Sigmoid colon (tissue), 6 donors: ENCODE measurements at regions not wholly inside any gene's neighbourhood (a gene's known extent, or its start where the extent isn't known, plus 50 kb on each side); places are given as distances from the start of the nearest gene placed in this dataset.

Source experiments
- DNase-seq: peaks from one replicate; pipeline ENCODE4 v3.0.0-alpha.2; 2019
- H3K27ac ChIP-seq, 4 donors: fragments of 200-600 bp; sonication (generic); one replicate each; pipeline ENCODE4 v1.5.1; 2016 to 2019; ENCODE audit warnings: mild to moderate bottlenecking in 1 of 4
- H3K27me3 ChIP-seq, 3 donors: fragments of 200-600 bp; sonication (generic); one replicate each; pipeline ENCODE4 v1.5.1; 2019; ENCODE audit warnings: mild to moderate bottlenecking in 1 of 3
- H3K36me3 ChIP-seq, 4 donors: fragments of 200-600 bp; sonication (generic); one replicate each; pipeline ENCODE4 v1.5.1; 2016 to 2019
- H3K4me1 ChIP-seq, 4 donors: fragments of 200-600 bp; sonication (generic); one replicate each; pipeline ENCODE4 v1.5.1; 2017 to 2019
- H3K4me3 ChIP-seq, 4 donors: fragments of 200-600 bp; sonication (generic); one replicate each; pipeline ENCODE4 v1.5.1; 2017 to 2019; ENCODE audit warnings: mild to moderate bottlenecking in 2 of 4, moderate library complexity in 1 of 4
- H3K9me3 ChIP-seq, 4 donors: fragments of 200-600 bp in 3 of 4; sonication (generic) in 3 of 4; one replicate each; pipeline versions ENCODE4 v1.5.1 to v1.6.1; 2013 to 2019
- EP300 ChIP-seq, 4 donors: sonication (generic); formaldehyde crosslinking; IDR thresholded peaks; one replicate each; pipeline ENCODE4 v1.6.1; 2017; ENCODE audit warnings: antibody characterized with exemption in 4 of 4
- POLR2A ChIP-seq, 2 donors: fragments of 450-650 bp; IDR thresholded peaks; one replicate each; pipeline ENCODE4 v1.6.1; 2016; ENCODE audit warnings: antibody characterized with exemption in 2 of 2, mild to moderate bottlenecking in 2 of 2, moderate library complexity in 2 of 2
- POLR2AphosphoS5 ChIP-seq, 4 donors: sonication (generic); formaldehyde crosslinking; IDR thresholded peaks; one replicate each; pipeline ENCODE4 v1.6.1; 2017; ENCODE audit warnings: antibody characterized with exemption in 4 of 4
- WGBS, 2 donors: extraction: QIAGEN DNeasy Blood & Tissue Kit; methylation state at CpG; one replicate each; pipeline ENCODE4 v1.1.7; 2013; 5-methylcytosine and 5-hydroxymethylcytosine counted together
- intact Hi-C: fragments of 100-400 bp; cut with DNase I; formaldehyde crosslinking; loops from one replicate; pipeline ENCODE4 v1.15.1; 2023
- TF ChIP-seq, protein P1 (sequence below), 4 experiments: fragments of 450-650 bp in 3 of 4; fragments of 200-600 bp in 1 of 4; IDR thresholded peaks; one replicate each; pipeline ENCODE4 v1.5.1; 2016 to 2019; ENCODE audit warnings: antibody characterized with exemption in 4 of 4, mild to moderate bottlenecking in 3 of 4, moderate library complexity in 2 of 4
- donor health status: healthy with polysubstance abuse.
- donor health status: healthy.

- H3K27me3 ChIP-seq = no peaks in the 10 kb centered on the region
- TF ChIP-seq POLR2A (IDR thresholded peaks at IDR 0.05) = no peak
- no peak for TF ChIP-seq POLR2AphosphoS5 (IDR thresholded peaks at IDR 0.05)
- TF ChIP-seq EP300 (IDR thresholded peaks at IDR 0.05) = no peak
- TF ChIP-seq, protein P1, sequence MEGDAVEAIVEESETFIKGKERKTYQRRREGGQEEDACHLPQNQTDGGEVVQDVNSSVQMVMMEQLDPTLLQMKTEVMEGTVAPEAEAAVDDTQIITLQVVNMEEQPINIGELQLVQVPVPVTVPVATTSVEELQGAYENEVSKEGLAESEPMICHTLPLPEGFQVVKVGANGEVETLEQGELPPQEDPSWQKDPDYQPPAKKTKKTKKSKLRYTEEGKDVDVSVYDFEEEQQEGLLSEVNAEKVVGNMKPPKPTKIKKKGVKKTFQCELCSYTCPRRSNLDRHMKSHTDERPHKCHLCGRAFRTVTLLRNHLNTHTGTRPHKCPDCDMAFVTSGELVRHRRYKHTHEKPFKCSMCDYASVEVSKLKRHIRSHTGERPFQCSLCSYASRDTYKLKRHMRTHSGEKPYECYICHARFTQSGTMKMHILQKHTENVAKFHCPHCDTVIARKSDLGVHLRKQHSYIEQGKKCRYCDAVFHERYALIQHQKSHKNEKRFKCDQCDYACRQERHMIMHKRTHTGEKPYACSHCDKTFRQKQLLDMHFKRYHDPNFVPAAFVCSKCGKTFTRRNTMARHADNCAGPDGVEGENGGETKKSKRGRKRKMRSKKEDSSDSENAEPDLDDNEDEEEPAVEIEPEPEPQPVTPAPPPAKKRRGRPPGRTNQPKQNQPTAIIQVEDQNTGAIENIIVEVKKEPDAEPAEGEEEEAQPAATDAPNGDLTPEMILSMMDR (IDR thresholded peaks at IDR 0.05) = no peak
- no peak for DNase-seq
- no peaks in the 10 kb centered on the region for H3K36me3 ChIP-seq
- H3K4me1 ChIP-seq = no peaks in the 10 kb centered on the region
- WGBS, 2 donors = 65 to 67% methylated on average over 6 of the region's 6 CpGs
- intact Hi-C loops = no loop called here
- no peak overlapping the region for H3K4me3 ChIP-seq
- H3K27ac ChIP-seq = no peak overlapping the region
- H3K9me3 ChIP-seq = no peaks in the 10 kb centered on the region
Observed at GRCh38 chr4:187227907-187228704, 504.4 kb upstream of the FAT1 start.

DNA sequence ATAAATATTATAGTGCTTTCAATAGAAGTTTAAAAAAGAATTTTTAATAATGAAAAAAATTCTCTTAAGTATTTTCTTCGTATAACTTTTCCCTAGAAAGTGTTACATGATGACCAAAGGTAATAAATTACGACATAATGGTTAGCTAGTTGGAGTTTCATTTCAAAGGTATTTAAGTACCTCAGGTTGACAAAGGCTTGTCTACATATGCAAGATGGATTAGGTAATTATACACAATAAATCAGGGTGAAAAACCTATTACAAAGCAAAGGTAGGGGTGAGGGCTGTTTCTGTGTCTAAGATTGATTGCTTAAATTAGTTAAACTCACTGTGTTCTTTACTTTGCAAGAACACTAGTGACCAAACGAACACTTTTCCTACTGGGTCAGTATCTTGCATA, 508.5 kb upstream of the FAT1 start:
- Histone ChIP-seq H3K9me3 (no peaks in the 10 kb centered on the region), H3K4me1 (no peaks in the 10 kb centered on the region), H3K4me3 (no peak overlapping the region), H3K36me3 (no peaks in the 10 kb centered on the region), H3K27ac (no peak overlapping the region), H3K27me3 (no peaks in the 10 kb centered on the region)
- TF ChIP-seq EP300 (IDR thresholded peaks at IDR 0.05) = no peak
- no peak for TF ChIP-seq POLR2AphosphoS5 (IDR thresholded peaks at IDR 0.05)
- TF ChIP-seq, protein P1 (IDR thresholded peaks at IDR 0.05) = no peak
- no peak for TF ChIP-seq POLR2A (IDR thresholded peaks at IDR 0.05)
- no peak for DNase-seq
- WGBS, 2 donors = 74 to 77% methylated on average over 3 of the region's 3 CpGs
- intact Hi-C loops = no loop called here

DNA sequence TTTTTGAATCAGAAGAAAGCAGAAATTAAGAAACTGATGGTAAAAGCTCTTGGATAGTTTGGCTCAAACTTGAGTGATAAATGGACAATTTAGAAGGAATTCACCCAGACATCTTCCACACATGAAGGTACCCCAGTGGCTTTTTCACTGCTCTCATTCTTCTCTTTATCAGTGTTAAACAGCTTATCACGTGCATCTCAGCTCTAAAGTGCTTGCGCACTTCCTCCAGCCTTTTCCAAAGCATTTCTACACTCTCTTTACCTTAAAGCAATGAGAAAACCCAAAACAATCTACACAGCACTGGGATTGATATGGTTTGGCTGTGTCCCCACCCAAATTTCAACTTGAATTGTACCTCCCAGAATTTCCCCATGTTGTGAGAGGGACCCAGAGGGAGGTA, 509.1 kb upstream of the FAT1 start:
- H3K4me3 ChIP-seq = no peak overlapping the region
- 43 to 84% methylated on average over 2 of the region's 2 CpGs for WGBS, 2 donors
- no peak overlapping the region for H3K27ac ChIP-seq
- intact Hi-C loops = no loop called here
- no peaks in the 10 kb centered on the region for H3K36me3 ChIP-seq
- no peaks in the 10 kb centered on the region for H3K27me3 ChIP-seq
- DNase-seq = no peak
- TF ChIP-seq EP300 (IDR thresholded peaks at IDR 0.05) (no peak), POLR2A (IDR thresholded peaks at IDR 0.05) (no peak), POLR2AphosphoS5 (IDR thresholded peaks at IDR 0.05) (no peak)
- TF ChIP-seq, protein P1 (IDR thresholded peaks at IDR 0.05) = no peak
- no peaks in the 10 kb centered on the region for H3K9me3 ChIP-seq
- H3K4me1 ChIP-seq = no peaks in the 10 kb centered on the region

GRCh38 chr4:187235456-187236170, 512.0 kb upstream of the FAT1 start:
- Histone ChIP-seq H3K4me3 (no peak overlapping the region), H3K36me3 (no peaks in the 10 kb centered on the region), H3K4me1 (no peaks in the 10 kb centered on the region), H3K27me3 (no peaks in the 10 kb centered on the region), H3K9me3 (no peaks in the 10 kb centered on the region), H3K27ac (no peak overlapping the region)
- TF ChIP-seq, protein P1 (IDR thresholded peaks at IDR 0.05) = no peak
- TF ChIP-seq POLR2A (IDR thresholded peaks at IDR 0.05) (no peak), POLR2AphosphoS5 (IDR thresholded peaks at IDR 0.05) (no peak), EP300 (IDR thresholded peaks at IDR 0.05) (no peak)
- DNase-seq = no peak
- WGBS, 2 donors = 79 to 83% methylated on average over 16 of the region's 16 CpGs
- intact Hi-C loops = no loop called here
